ENCODE measurements at regions not wholly inside any gene's neighbourhood (a gene's known extent, or its start where the extent isn't known, plus 50 kb on each side); places are given as distances from the start of the nearest gene placed in this dataset.

GRCh38 chr2:194077366-194077765, 1579.7 kb upstream of the SLC39A10 start (continued):
- TF ChIP-seq ZNF605 (CRISPR knock-in tag; IDR thresholded peaks at IDR 0.05) (no peak), ISL2 (CRISPR knock-in tag; IDR thresholded peaks at IDR 0.05) (no peak), SCMH1 (CRISPR knock-in tag; IDR thresholded peaks at IDR 0.05; ENCODE audit: borderline replicate concordance) (no peak), ATF3 (CRISPR knock-in tag; IDR thresholded peaks at IDR 0.05) (no peak), PCBP2 (optimal IDR thresholded peaks at IDR 0.05; ENCODE audit: low read depth, low read length, poor library complexity, severe bottlenecking) (no peak)

GRCh38 chr2:194062401-194062800, 1594.6 kb upstream of the SLC39A10 start:
- no TSS peak for BruUV-seq (replicated peaks)
- intact Hi-C loops (cut with micrococcal nuclease; ENCODE audit: unreplicated experiment) = no loop called here
- Histone ChIP-seq H4K20me1 (ENCODE audit: insufficient read depth, low read length) (no peaks in the 10 kb centered on the region; the same call in 1 of the 2 replicates), H2AFZ (ENCODE audit: low read length) (no peak overlapping the region), H3K9ac (ENCODE audit: insufficient read depth, low read depth, low read length) (no peak overlapping the region), H3K27ac (ENCODE audit: extremely low read length, insufficient read depth, low read length) (no peak overlapping the region), H3K27me3 (ENCODE audit: control insufficient read depth in 1 of 2, insufficient read depth in 2 of 2, low read length in 2 of 2) (no peaks in the 10 kb centered on the region), H3K9me3 (ENCODE audit: low read length) (peaks cover 26% of the 10 kb centered on the region), H3K79me2 (ENCODE audit: insufficient read depth, low read length) (no peaks in the 10 kb centered on the region), H3K4me1 (ENCODE audit: insufficient read depth, low read length) (no peaks in the 10 kb centered on the region), H3K4me2 (ENCODE audit: low read depth, low read length) (no peak overlapping the region), H3K36me3 (replicated peaks in 1 of 2; ENCODE audit: control insufficient read depth in 1 of 2, insufficient read depth in 2 of 2, low read length in 2 of 2) (no peaks in the 10 kb centered on the region), H3K4me3 (replicated peaks in 1 of 3; ENCODE audit: insufficient read depth in 1 of 3, low read depth in 2 of 3, low read length in 3 of 3) (no peak overlapping the region)
- CTCF ChIA-PET (ENCODE audit: low intra/inter-chr PET ratio, low total read pairs) = no interaction called here
- WGBS (ENCODE audit: low lambda C conversion rate) = 4% methylated on average over 3 of the region's 3 CpGs
- no peak for ATAC-seq
- no peak for DNase-seq (ENCODE audit: low spot score)
- TF ChIP-seq WIZ (CRISPR knock-in tag; IDR thresholded peaks at IDR 0.05) = no peak
- no peak for FAIRE-seq
- in situ Hi-C loops (cut with HindIII; ENCODE audit: extremely low pct_ligation_motif_present, low pct_unique_long_range_greater_than_20kb) = no loop called here
- POLR2A ChIA-PET = no interaction called here

- Histone ChIP-seq H3K36me3 (replicated peaks in 1 of 2; ENCODE audit: control insufficient read depth in 1 of 2, insufficient read depth in 2 of 2, low read length in 2 of 2) (no peaks in the 10 kb centered on the region), H4K20me1 (ENCODE audit: insufficient read depth, low read length) (no peaks in the 10 kb centered on the region; the same call in 1 of the 2 replicates), H3K9me3 (ENCODE audit: low read length) (peaks cover 26% of the 10 kb centered on the region), H3K27me3 (ENCODE audit: control insufficient read depth in 1 of 2, insufficient read depth in 2 of 2, low read length in 2 of 2) (no peaks in the 10 kb centered on the region), H3K79me2 (ENCODE audit: insufficient read depth, low read length) (no peaks in the 10 kb centered on the region), H3K9ac (ENCODE audit: insufficient read depth, low read depth, low read length) (no peak overlapping the region), H3K27ac (ENCODE audit: extremely low read length, insufficient read depth, low read length) (no peak overlapping the region), H3K4me2 (ENCODE audit: low read depth, low read length) (no peak overlapping the region), H2AFZ (ENCODE audit: low read length) (no peak overlapping the region), H3K4me1 (ENCODE audit: insufficient read depth, low read length) (no peaks in the 10 kb centered on the region), H3K4me3 (replicated peaks in 1 of 3; ENCODE audit: insufficient read depth in 1 of 3, low read depth in 2 of 3, low read length in 3 of 3) (no peak overlapping the region)
- BruUV-seq (replicated peaks) = no TSS peak
- 0% methylated on average over 3 of the region's 3 CpGs for WGBS (ENCODE audit: low lambda C conversion rate)
- ATAC-seq (no peak), DNase-seq (ENCODE audit: low spot score) (no peak), FAIRE-seq (no peak)
- POLR2A ChIA-PET = no interaction called here
- CTCF ChIA-PET (ENCODE audit: low intra/inter-chr PET ratio, low total read pairs) = no interaction called here
- intact Hi-C loops (cut with micrococcal nuclease; ENCODE audit: unreplicated experiment) (no loop called here), in situ Hi-C loops (cut with HindIII; ENCODE audit: extremely low pct_ligation_motif_present, low pct_unique_long_range_greater_than_20kb) (no loop called here)
- TF ChIP-seq HDAC2 (CRISPR knock-in tag; IDR thresholded peaks at IDR 0.05) (no peak), ATF5 (CRISPR knock-in tag; IDR thresholded peaks at IDR 0.05; ENCODE audit: low read depth) (no peak), ELK4 (CRISPR knock-in tag; IDR thresholded peaks at IDR 0.05; ENCODE audit: borderline replicate concordance) (no peak), ELF1 (CRISPR knock-in tag; IDR thresholded peaks at IDR 0.05) (no peak), ZBTB39 (CRISPR knock-in tag; IDR thresholded peaks at IDR 0.05) (no peak), ZFAT (CRISPR knock-in tag; conservative IDR thresholded peaks at IDR 0.05) (no peak), ZMYM2 (CRISPR knock-in tag; IDR thresholded peaks at IDR 0.05) (no peak), JUN (CRISPR knock-in tag; IDR thresholded peaks at IDR 0.05) (no peak), RNF2 (conservative IDR thresholded peaks at IDR 0.05; ENCODE audit: low read depth) (no peak), ZFP1 (CRISPR knock-in tag; IDR thresholded peaks at IDR 0.05) (no peak)
Observed at GRCh38 chr2:194060269-194060668, 1596.8 kb upstream of the SLC39A10 start.
